Upper lobe of left lung (tissue), 4 donors: ENCODE measurements at regions not wholly inside any gene's neighbourhood (a gene's known extent, or its start where the extent isn't known, plus 50 kb on each side); places are given as distances from the start of the nearest gene placed in this dataset.

ENCODE experiments used
- POLR2A ChIP-seq, 4 donors: fragments of 450-650 bp; IDR thresholded peaks; one replicate each; pipeline ENCODE4 v1.5.1; 2016 to 2017; ENCODE audit warnings: antibody characterized with exemption in 4 of 4, mild to moderate bottlenecking in 2 of 4
- TF ChIP-seq, protein P1 (sequence below), 6 experiments: fragments of 450-650 bp in 4 of 6; fragments of 200-600 bp in 2 of 6; sonication (generic) in 2 of 6; IDR thresholded peaks; one replicate each; pipeline ENCODE4 v1.5.1; 2016 to 2019; ENCODE audit warnings: antibody characterized with exemption in 6 of 6

GRCh38 chr9:106403081-106403480 lies 459.9 kb upstream of the ZNF462 start:
- no peak for TF ChIP-seq POLR2A (IDR thresholded peaks at IDR 0.05)
- TF ChIP-seq, protein P1, sequence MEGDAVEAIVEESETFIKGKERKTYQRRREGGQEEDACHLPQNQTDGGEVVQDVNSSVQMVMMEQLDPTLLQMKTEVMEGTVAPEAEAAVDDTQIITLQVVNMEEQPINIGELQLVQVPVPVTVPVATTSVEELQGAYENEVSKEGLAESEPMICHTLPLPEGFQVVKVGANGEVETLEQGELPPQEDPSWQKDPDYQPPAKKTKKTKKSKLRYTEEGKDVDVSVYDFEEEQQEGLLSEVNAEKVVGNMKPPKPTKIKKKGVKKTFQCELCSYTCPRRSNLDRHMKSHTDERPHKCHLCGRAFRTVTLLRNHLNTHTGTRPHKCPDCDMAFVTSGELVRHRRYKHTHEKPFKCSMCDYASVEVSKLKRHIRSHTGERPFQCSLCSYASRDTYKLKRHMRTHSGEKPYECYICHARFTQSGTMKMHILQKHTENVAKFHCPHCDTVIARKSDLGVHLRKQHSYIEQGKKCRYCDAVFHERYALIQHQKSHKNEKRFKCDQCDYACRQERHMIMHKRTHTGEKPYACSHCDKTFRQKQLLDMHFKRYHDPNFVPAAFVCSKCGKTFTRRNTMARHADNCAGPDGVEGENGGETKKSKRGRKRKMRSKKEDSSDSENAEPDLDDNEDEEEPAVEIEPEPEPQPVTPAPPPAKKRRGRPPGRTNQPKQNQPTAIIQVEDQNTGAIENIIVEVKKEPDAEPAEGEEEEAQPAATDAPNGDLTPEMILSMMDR (IDR thresholded peaks at IDR 0.05): no peak
